ENCODE measurements at regions not wholly inside any gene's neighbourhood (a gene's known extent, or its start where the extent isn't known, plus 50 kb on each side); places are given as distances from the start of the nearest gene placed in this dataset.

GRCh38 chr10:131544495-131544894, 233.0 kb upstream of the TCERG1L start:
- H3K27ac ChIP-seq, result no peak overlapping the region
- POLR2A ChIA-PET (ENCODE audit: low non-redundant PET), result no interaction called here
- DNase-seq (ENCODE audit: low spot score), result no peak
- CTCF ChIA-PET, result no interaction called here
- TF ChIP-seq CTCF (conservative IDR thresholded peaks at IDR 0.05; ENCODE audit: low read depth), result no peak

- DNase-seq (ENCODE audit: low spot score), result peak; percentile 19
- TF ChIP-seq CTCF (conservative IDR thresholded peaks at IDR 0.05; ENCODE audit: low read depth), result no peak
- POLR2A ChIA-PET (ENCODE audit: low non-redundant PET), result no interaction called here
- no peak overlapping the region for H3K27ac ChIP-seq
- CTCF ChIA-PET, result interaction anchor here (0.5 kb wide), 1 partner anchor 123 kb away, joined by 3 read pairs; no protein-coding TSS in a partner anchor
Measured at GRCh38 chr10:131546086-131546810, 234.7 kb upstream of the TCERG1L start.

- DNase-seq (ENCODE audit: low spot score), result no peak
- no peak overlapping the region for H3K27ac ChIP-seq
- no peak for TF ChIP-seq CTCF (conservative IDR thresholded peaks at IDR 0.05; ENCODE audit: low read depth)
- ChIA-PET POLR2A (ENCODE audit: low non-redundant PET) (no interaction called here), CTCF (interaction anchor here (0.7 kb wide), 1 partner anchor 327 kb away, joined by 3 read pairs; no protein-coding TSS in a partner anchor)
Measured at GRCh38 chr10:131547129-131547799, 235.7 kb upstream of the TCERG1L start.

GRCh38 chr10:131548176-131548575, 236.7 kb upstream of the TCERG1L start:
- H3K27ac ChIP-seq, result no peak overlapping the region
- CTCF ChIA-PET, result interaction anchor here (0.7 kb wide), 1 partner anchor 326 kb away, joined by 3 read pairs; no protein-coding TSS in a partner anchor
- TF ChIP-seq CTCF (conservative IDR thresholded peaks at IDR 0.05; ENCODE audit: low read depth), result no peak
- no peak for DNase-seq (ENCODE audit: low spot score)
- POLR2A ChIA-PET (ENCODE audit: low non-redundant PET), result no interaction called here

- no peak for TF ChIP-seq CTCF (conservative IDR thresholded peaks at IDR 0.05; ENCODE audit: low read depth)
- ChIA-PET CTCF (no interaction called here), POLR2A (ENCODE audit: low non-redundant PET) (no interaction called here)
- no peak for DNase-seq (ENCODE audit: low spot score)
- H3K27ac ChIP-seq, result no peak overlapping the region
Measured at GRCh38 chr10:131549116-131549515, 237.6 kb upstream of the TCERG1L start.

- H3K27ac ChIP-seq, result no peak overlapping the region
- no peak for DNase-seq (ENCODE audit: low spot score)
- POLR2A ChIA-PET (ENCODE audit: low non-redundant PET), result no interaction called here
- CTCF ChIA-PET, result no interaction called here
- TF ChIP-seq CTCF (conservative IDR thresholded peaks at IDR 0.05; ENCODE audit: low read depth), result no peak
Measured at GRCh38 chr10:131553121-131553520, 241.6 kb upstream of the TCERG1L start.
